GM12873 (cell line): ENCODE measurements at regions not wholly inside any gene's neighbourhood (a gene's known extent, or its start where the extent isn't known, plus 50 kb on each side); places are given as distances from the start of the nearest gene placed in this dataset.

Source experiments
- CTCF ChIP-seq: IDR thresholded peaks from 2 replicates; pipeline ENCODE4 v1.5.1; 2012; ENCODE audit warnings: low read depth, mild to moderate bottlenecking, moderate library complexity, low read length, control low read depth; ENCODE audit not compliant: insufficient read depth; ENCODE audit errors: missing control alignments

- TF ChIP-seq CTCF = no peak
Measured at GRCh38 chr2:2881499-2881898, 496.1 kb downstream of the EIPR1 start.

GRCh38 chr2:2880938-2881337 lies 496.7 kb downstream of the EIPR1 start:
- TF ChIP-seq CTCF = no peak

- TF ChIP-seq CTCF = no peak
Measured at GRCh38 chr2:2879781-2880180, 497.8 kb downstream of the EIPR1 start.

- no peak for TF ChIP-seq CTCF
Measured at GRCh38 chr2:2879071-2879470, 498.5 kb downstream of the EIPR1 start.

GRCh38 chr2:2877427-2877826 lies 500.2 kb downstream of the EIPR1 start:
- no peak for TF ChIP-seq CTCF

GRCh38 chr2:2876331-2877221 lies 501.0 kb downstream of the EIPR1 start:
- TF ChIP-seq CTCF = no peak

- TF ChIP-seq CTCF = no peak
Measured at GRCh38 chr2:2875831-2876230, 501.8 kb downstream of the EIPR1 start.
